ENCODE measurements at regions not wholly inside any gene's neighbourhood (a gene's known extent, or its start where the extent isn't known, plus 50 kb on each side); places are given as distances from the start of the nearest gene placed in this dataset.

DNA sequence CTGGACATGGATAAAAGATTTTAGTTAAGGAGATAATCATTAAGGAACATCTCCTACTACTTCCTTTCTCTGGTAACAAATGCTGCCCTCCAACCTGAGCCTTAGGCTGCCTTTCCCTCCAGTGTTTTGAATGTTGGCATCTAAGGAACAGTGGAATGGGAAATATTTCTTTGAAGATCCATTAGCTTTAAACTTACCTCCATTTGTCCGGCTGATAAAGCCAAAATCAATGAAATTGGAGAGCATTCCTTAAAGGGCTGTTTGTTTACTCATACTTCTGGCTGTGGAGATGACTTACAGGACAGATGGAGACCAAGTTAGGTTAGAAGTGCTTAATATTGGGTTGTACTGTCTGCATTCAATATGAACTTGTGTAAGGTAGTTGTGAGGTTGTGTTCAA lies 439.1 kb downstream of the PLA2G4A start:
- no peaks in the 10 kb centered on the region for H3K9me3 ChIP-seq (ENCODE audit: control insufficient read depth, insufficient read depth, low read length)
- H3K36me3 ChIP-seq (ENCODE audit: insufficient read depth, low read length), result no peaks in the 10 kb centered on the region
- H3K4me1 ChIP-seq (ENCODE audit: insufficient read depth, low read length), result no peaks in the 10 kb centered on the region
- H3K9ac ChIP-seq (ENCODE audit: low read depth, low read length), result no peak overlapping the region

DNA sequence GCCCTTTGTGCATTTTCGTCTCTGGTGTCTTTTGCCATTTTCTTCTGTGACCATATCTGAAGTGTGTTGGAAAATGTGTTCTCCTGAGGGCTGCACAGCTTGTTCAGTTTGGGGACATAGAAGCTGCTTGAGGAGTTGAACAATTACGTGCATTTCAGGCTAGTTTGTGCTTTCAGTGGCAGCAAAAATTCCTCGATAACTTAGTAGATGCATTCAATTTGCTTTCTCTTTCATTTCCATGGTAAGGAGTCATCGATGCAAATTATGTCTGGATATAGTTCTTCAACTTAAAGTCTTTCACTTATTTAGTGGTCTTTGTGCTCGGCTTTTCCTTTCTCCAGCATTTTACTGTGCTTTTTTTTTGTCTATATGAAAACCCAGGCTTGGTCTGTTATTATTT lies 441.5 kb downstream of the PLA2G4A start:
- H3K9ac ChIP-seq (ENCODE audit: low read depth, low read length), result no peak overlapping the region
- H3K4me1 ChIP-seq (ENCODE audit: insufficient read depth, low read length), result no peaks in the 10 kb centered on the region
- H3K9me3 ChIP-seq (ENCODE audit: control insufficient read depth, insufficient read depth, low read length), result no peaks in the 10 kb centered on the region
- H3K36me3 ChIP-seq (ENCODE audit: insufficient read depth, low read length), result no peaks in the 10 kb centered on the region

DNA sequence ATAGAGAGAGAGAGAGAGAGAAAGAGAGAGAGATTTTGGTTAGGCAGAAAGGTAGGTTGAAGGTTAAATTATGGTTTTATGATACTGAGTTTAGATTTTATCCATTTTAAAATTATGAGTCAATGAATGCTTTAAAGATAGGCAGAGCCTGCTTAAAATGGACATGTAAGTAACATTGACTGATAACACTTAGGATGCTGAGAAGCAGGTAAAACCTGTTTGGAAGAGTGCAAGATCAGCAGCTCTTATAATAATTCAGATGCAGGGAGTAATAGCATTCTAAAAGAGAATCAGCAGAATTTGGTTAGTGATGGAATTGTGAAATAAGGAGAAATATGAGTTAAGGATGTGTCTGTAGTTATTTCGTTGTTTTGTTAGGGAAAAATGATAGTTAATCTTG lies 446.6 kb downstream of the PLA2G4A start:
- H3K9ac ChIP-seq (ENCODE audit: low read depth, low read length), result no peak overlapping the region
- H3K4me1 ChIP-seq (ENCODE audit: insufficient read depth, low read length), result no peaks in the 10 kb centered on the region
- H3K9me3 ChIP-seq (ENCODE audit: control insufficient read depth, insufficient read depth, low read length), result no peaks in the 10 kb centered on the region
- H3K36me3 ChIP-seq (ENCODE audit: insufficient read depth, low read length), result no peaks in the 10 kb centered on the region

DNA sequence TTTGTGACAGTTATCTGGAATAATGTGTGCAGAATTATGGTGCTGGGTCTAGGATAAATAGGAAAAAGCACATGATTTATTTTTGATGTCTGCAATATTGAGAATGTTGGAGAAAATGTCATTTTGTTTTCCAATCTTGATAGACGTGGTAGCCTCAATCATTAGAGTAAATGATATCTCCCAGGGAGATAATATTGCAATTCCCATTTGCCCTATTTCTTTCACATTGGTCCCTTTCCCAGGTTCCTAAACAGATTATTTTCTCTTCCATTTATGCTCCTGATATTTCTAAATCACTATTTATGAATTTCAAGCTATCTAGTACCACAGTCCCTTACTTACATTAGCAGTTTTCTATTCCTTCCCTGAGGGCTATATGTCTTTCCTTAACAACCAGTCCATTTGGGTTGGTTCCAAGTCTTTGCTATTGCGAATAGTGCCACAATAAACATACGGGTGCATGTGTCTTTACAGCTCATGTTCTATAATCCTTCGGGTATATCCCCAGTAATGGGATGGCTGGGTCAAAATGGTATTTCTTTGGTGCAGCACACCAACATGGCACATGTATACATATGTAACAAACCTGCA lies 447.3 kb downstream of the PLA2G4A start:
- H3K36me3 ChIP-seq (ENCODE audit: insufficient read depth, low read length), result no peaks in the 10 kb centered on the region
- no peaks in the 10 kb centered on the region for H3K4me1 ChIP-seq (ENCODE audit: insufficient read depth, low read length)
- no peaks in the 10 kb centered on the region for H3K9me3 ChIP-seq (ENCODE audit: control insufficient read depth, insufficient read depth, low read length)
- no peak overlapping the region for H3K9ac ChIP-seq (ENCODE audit: low read depth, low read length)

DNA sequence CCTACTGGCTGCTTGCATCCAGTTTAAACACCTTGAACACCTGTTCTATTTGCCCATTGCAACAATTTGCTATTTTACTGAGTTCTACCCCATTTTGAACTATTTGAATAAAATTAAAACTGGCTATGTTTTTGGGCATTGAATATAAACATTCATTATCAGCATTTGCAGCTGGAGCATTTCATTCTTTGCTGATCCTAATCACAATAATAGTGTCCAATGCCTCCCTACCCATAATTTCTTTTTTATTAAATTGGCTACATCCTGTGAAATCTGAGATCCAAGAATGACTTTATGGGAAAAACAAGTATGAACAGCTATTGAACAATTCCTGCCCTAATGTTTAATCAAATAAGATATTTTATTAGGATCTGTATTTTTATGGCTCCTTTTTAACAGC lies 447.9 kb downstream of the PLA2G4A start:
- Histone ChIP-seq H3K9me3 (ENCODE audit: control insufficient read depth, insufficient read depth, low read length) (no peaks in the 10 kb centered on the region), H3K9ac (ENCODE audit: low read depth, low read length) (no peak overlapping the region), H3K36me3 (ENCODE audit: insufficient read depth, low read length) (no peaks in the 10 kb centered on the region), H3K4me1 (ENCODE audit: insufficient read depth, low read length) (no peaks in the 10 kb centered on the region)

- no peaks in the 10 kb centered on the region for H3K4me1 ChIP-seq (ENCODE audit: insufficient read depth, low read length)
- no peak overlapping the region for H3K9ac ChIP-seq (ENCODE audit: low read depth, low read length)
- H3K36me3 ChIP-seq (ENCODE audit: insufficient read depth, low read length), result no peaks in the 10 kb centered on the region
- H3K9me3 ChIP-seq (ENCODE audit: control insufficient read depth, insufficient read depth, low read length), result no peaks in the 10 kb centered on the region
These were observed 451.3 kb downstream of the PLA2G4A start for GRCh38 chr1:187280031-187280430.

GRCh38 chr1:187281085-187281484 lies 452.3 kb downstream of the PLA2G4A start:
- no peaks in the 10 kb centered on the region for H3K4me1 ChIP-seq (ENCODE audit: insufficient read depth, low read length)
- no peaks in the 10 kb centered on the region for H3K9me3 ChIP-seq (ENCODE audit: control insufficient read depth, insufficient read depth, low read length)
- H3K9ac ChIP-seq (ENCODE audit: low read depth, low read length), result no peak overlapping the region
- no peaks in the 10 kb centered on the region for H3K36me3 ChIP-seq (ENCODE audit: insufficient read depth, low read length)

GRCh38 chr1:187283984-187284383 lies 455.2 kb downstream of the PLA2G4A start:
- H3K9me3 ChIP-seq (ENCODE audit: control insufficient read depth, insufficient read depth, low read length), result no peaks in the 10 kb centered on the region
- H3K36me3 ChIP-seq (ENCODE audit: insufficient read depth, low read length), result no peaks in the 10 kb centered on the region
- no peaks in the 10 kb centered on the region for H3K4me1 ChIP-seq (ENCODE audit: insufficient read depth, low read length)
- no peak overlapping the region for H3K9ac ChIP-seq (ENCODE audit: low read depth, low read length)

DNA sequence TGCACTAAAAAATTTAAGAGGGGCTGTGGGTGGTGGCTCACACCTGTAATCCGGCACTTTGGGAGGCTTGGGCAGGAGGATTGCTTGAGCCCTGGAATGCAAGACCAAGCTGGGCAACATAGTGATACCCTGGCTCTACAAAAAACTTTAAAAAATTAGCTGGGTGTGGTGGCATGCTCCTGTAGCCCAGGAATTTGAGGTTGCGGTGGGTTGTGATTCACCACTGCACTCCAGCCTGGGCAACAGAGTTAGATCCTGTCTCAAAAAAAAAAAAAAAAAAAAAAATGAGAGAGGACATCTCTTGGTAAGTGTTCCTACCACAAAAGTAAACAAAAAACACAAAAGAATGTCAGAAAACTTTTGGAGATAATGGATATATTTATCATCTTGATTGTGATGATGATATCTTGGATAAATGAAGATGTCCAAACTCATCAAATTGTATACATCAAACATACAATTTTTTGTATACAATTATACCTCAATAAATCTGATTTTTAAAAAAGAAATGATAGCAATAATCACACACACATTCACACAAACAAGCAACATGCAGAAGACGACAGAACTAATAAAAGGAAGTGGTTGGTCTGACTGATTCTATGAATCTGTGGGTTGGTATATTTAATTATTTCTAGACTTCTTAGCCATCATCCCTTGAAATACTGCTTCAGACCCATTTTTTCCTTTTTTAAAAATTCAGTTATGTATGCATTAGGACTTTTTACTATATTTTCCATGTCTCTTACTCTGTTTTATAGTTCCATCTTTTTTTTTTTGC lies 465.9 kb downstream of the PLA2G4A start:
- Histone ChIP-seq H3K4me1 (ENCODE audit: insufficient read depth, low read length) (no peaks in the 10 kb centered on the region), H3K9ac (ENCODE audit: low read depth, low read length) (no peak overlapping the region), H3K36me3 (ENCODE audit: insufficient read depth, low read length) (no peaks in the 10 kb centered on the region), H3K9me3 (ENCODE audit: control insufficient read depth, insufficient read depth, low read length) (no peaks in the 10 kb centered on the region)

DNA sequence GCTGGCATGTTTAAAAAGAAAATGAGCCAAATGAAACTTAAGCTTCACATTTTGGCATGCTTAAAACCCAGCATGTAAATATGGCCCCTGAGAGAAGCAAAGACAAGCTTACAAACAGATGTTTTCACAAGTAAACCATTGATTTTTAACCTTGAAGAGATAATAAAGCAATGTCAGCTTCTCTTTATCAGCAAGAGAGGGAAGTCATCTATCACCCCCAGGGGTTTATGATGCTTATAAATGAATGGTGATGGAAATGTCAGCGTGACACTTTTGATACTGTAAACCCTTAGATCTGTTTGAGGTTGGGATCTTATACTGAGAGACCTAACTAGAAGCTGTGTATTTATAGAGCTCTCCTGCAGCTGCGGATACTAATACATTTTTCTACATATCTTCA lies 471.3 kb downstream of the PLA2G4A start:
- H3K4me1 ChIP-seq (ENCODE audit: insufficient read depth, low read length), result no peaks in the 10 kb centered on the region
- H3K9ac ChIP-seq (ENCODE audit: low read depth, low read length), result no peak overlapping the region
- no peaks in the 10 kb centered on the region for H3K36me3 ChIP-seq (ENCODE audit: insufficient read depth, low read length)
- no peaks in the 10 kb centered on the region for H3K9me3 ChIP-seq (ENCODE audit: control insufficient read depth, insufficient read depth, low read length)

DNA sequence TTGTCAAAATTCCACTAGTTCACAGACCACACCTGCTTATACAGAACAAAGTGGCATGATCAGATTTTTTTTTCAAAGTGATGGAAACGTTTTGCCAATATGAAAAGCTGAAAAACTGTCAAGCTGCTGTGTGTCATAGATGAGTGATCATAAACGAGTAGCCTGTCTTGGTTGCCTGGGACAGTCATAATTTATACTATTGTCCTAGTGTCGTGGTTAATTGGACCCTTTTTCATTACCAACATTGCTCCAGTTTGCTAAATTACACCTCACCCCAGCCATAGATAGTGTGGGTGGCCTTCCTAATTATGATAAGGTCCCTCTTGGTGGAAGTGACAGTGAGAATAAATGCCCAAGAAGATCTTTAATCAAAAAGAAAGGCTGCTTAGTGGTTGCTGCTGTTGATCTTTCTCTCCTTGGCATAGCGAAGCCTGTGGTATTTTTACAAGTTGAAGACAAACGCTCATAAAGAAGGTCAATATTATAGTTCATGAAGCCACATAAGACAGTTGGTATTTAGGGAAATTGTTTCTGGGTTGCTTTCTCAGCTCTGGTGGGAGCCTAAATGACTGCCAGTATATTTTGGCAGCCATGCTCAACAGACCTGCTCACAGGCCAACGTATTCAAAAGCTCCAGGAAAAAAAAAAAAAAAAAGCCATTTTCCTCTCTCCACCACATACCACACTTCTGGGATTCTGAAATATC lies 478.1 kb downstream of the PLA2G4A start:
- Histone ChIP-seq H3K4me1 (ENCODE audit: insufficient read depth, low read length) (no peaks in the 10 kb centered on the region), H3K9ac (ENCODE audit: low read depth, low read length) (no peak overlapping the region)

DNA sequence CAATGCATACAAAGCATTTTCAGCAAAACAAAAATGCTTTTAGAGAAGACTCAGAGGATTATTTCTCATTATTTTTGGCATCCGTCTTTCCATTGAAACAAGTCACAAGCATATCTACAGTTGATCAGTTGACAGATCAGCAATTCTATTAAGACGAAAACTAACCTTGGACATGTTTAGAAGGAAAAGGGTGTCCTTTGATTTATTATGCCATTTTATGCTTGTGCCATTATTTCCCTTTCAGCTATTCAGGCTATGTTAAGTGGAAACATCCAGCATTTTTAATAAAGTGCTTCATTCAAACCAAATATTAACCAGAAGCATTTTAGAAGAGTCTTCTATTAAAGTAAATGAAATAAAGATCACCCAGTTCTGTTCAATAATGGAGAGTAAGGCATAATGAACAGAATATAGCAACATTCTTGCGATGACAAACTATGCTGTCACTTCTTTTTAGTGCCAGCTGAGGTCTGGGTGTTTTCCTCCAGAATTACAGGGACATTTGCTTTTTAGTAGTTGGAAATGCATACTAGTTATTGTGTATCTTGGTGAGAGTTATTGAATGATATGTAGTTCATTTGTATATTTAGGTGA lies 481.4 kb downstream of the PLA2G4A start:
- H3K9me3 ChIP-seq (ENCODE audit: control insufficient read depth, insufficient read depth, low read length), result no peaks in the 10 kb centered on the region
- H3K4me1 ChIP-seq (ENCODE audit: insufficient read depth, low read length), result 0 out of 2 replicates have a peak, but pooled peaks cover 4% of the 10 kb centered on the region
- no peaks in the 10 kb centered on the region for H3K36me3 ChIP-seq (ENCODE audit: insufficient read depth, low read length)
- H3K9ac ChIP-seq (ENCODE audit: low read depth, low read length), result no peak overlapping the region

More for the DNA sequence above, 478.1 kb downstream of the PLA2G4A start:
- no peaks in the 10 kb centered on the region for H3K9me3 ChIP-seq (ENCODE audit: control insufficient read depth, insufficient read depth, low read length)
- H3K36me3 ChIP-seq (ENCODE audit: insufficient read depth, low read length), result no peaks in the 10 kb centered on the region

DNA sequence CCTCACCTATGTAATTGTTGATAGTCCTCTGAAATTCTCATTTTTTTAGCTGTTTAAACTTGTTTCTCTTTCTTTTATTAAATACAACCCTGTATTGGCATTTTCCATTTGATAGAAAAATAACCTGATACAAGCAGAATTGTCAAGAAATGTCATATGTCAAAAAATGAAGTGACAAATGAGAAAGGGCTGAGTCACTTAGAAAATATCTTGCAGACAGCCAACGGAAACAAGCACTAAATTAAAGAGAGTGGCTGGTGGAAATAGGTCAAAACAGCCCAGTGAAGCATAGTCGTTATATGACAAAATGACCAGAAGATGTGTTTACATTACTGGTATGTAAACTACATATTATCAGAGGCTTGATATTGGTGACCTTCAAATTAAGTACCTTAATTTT lies 484.4 kb downstream of the PLA2G4A start:
- Histone ChIP-seq H3K36me3 (ENCODE audit: insufficient read depth, low read length) (no peaks in the 10 kb centered on the region), H3K9ac (ENCODE audit: low read depth, low read length) (no peak overlapping the region), H3K9me3 (ENCODE audit: control insufficient read depth, insufficient read depth, low read length) (no peaks in the 10 kb centered on the region), H3K4me1 (ENCODE audit: insufficient read depth, low read length) (0 out of 2 replicates have a peak, but pooled peaks cover 4% of the 10 kb centered on the region)

GRCh38 chr1:187326557-187326956 lies 497.8 kb downstream of the PLA2G4A start:
- Histone ChIP-seq H3K9ac (ENCODE audit: low read depth, low read length) (no peak overlapping the region), H3K9me3 (ENCODE audit: control insufficient read depth, insufficient read depth, low read length) (no peaks in the 10 kb centered on the region)

More at GRCh38 chr1:187326557-187326956, 497.8 kb downstream of the PLA2G4A start:
- no peaks in the 10 kb centered on the region for H3K36me3 ChIP-seq (ENCODE audit: insufficient read depth, low read length)
- no peaks in the 10 kb centered on the region for H3K4me1 ChIP-seq (ENCODE audit: insufficient read depth, low read length)
